ENCODE measurements at regions not wholly inside any gene's neighbourhood (a gene's known extent, or its start where the extent isn't known, plus 50 kb on each side); places are given as distances from the start of the nearest gene placed in this dataset.

DNA sequence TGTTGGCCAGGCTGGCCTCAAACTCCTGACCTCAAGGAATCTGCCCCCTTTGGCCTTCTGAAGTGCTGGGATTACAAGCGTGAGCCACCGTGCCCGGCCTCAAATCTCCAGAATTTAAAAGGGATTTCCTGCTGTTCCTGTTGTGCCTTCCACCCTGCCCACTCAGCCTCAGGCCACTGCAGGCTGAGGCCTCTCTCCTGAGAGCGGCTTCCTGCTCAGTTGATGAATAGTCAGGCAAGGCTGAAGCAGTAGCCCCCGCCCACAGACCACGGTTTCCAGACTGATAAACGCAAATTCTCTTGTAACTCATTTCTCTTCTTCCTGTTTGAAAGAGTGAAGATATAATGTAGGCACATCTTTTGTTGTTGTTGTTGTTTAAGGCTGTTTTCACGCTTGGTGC lies 127.0 kb upstream of the PLCXD3 start:
- no peak overlapping the region for H3K4me3 ChIP-seq (ENCODE audit: insufficient read depth, low read depth, low read length)
- in situ Hi-C loops (cut with MboI; ENCODE audit: low sequenced_read_pairs), result loop anchor here (25.0 kb wide), 1 partner anchor 725 kb away; the partner anchor contains the start of gene C7
- no TSS peak for BruUV-seq (replicated peaks)

More for the DNA sequence above, 127.0 kb upstream of the PLCXD3 start:
- H3K56ac ChIP-seq (ENCODE audit: extremely low read depth, insufficient read depth, low read length), result no peak overlapping the region
- no peak overlapping the region for H2BK15ac ChIP-seq (ENCODE audit: low read depth, low read length)
- H4K91ac ChIP-seq (ENCODE audit: insufficient read depth, low read depth, low read length), result no peak overlapping the region
- TF ChIP-seq CHD1 (IDR thresholded peaks at IDR 0.05; ENCODE audit: low read depth, low read length) (no peak), RAD21 (IDR thresholded peaks at IDR 0.05; ENCODE audit: low read length) (no peak), FOS (IDR thresholded peaks at IDR 0.05; ENCODE audit: low read depth, low read length) (no peak), BHLHE40 (IDR thresholded peaks at IDR 0.05; ENCODE audit: low read depth, low read length) (no peak), RFX5 (IDR thresholded peaks at IDR 0.05; ENCODE audit: low read depth, low read length) (no peak), MAZ (IDR thresholded peaks at IDR 0.05; ENCODE audit: borderline replicate concordance, low read depth, low read length) (no peak), SMC3 (IDR thresholded peaks at IDR 0.05; ENCODE audit: low read depth, low read length) (no peak), POLR2A (IDR thresholded peaks at IDR 0.05; ENCODE audit: low read depth, low read length) (no peak)
- TF ChIP-seq, protein P1, sequence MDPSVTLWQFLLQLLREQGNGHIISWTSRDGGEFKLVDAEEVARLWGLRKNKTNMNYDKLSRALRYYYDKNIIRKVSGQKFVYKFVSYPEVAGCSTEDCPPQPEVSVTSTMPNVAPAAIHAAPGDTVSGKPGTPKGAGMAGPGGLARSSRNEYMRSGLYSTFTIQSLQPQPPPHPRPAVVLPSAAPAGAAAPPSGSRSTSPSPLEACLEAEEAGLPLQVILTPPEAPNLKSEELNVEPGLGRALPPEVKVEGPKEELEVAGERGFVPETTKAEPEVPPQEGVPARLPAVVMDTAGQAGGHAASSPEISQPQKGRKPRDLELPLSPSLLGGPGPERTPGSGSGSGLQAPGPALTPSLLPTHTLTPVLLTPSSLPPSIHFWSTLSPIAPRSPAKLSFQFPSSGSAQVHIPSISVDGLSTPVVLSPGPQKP (IDR thresholded peaks at IDR 0.05; ENCODE audit: borderline replicate concordance, low read depth, low read length), result no peak
- TF ChIP-seq, protein P2, sequence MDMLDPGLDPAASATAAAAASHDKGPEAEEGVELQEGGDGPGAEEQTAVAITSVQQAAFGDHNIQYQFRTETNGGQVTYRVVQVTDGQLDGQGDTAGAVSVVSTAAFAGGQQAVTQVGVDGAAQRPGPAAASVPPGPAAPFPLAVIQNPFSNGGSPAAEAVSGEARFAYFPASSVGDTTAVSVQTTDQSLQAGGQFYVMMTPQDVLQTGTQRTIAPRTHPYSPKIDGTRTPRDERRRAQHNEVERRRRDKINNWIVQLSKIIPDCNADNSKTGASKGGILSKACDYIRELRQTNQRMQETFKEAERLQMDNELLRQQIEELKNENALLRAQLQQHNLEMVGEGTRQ (IDR thresholded peaks at IDR 0.05; ENCODE audit: low read depth, low read length), result no peak
- TF ChIP-seq, protein P3, sequence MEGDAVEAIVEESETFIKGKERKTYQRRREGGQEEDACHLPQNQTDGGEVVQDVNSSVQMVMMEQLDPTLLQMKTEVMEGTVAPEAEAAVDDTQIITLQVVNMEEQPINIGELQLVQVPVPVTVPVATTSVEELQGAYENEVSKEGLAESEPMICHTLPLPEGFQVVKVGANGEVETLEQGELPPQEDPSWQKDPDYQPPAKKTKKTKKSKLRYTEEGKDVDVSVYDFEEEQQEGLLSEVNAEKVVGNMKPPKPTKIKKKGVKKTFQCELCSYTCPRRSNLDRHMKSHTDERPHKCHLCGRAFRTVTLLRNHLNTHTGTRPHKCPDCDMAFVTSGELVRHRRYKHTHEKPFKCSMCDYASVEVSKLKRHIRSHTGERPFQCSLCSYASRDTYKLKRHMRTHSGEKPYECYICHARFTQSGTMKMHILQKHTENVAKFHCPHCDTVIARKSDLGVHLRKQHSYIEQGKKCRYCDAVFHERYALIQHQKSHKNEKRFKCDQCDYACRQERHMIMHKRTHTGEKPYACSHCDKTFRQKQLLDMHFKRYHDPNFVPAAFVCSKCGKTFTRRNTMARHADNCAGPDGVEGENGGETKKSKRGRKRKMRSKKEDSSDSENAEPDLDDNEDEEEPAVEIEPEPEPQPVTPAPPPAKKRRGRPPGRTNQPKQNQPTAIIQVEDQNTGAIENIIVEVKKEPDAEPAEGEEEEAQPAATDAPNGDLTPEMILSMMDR (conservative IDR thresholded peaks at IDR 0.05; ENCODE audit: low read depth, low read length), result no peak
- H4K8ac ChIP-seq (ENCODE audit: low read depth in 2 of 2, low read length in 2 of 2), result no peak overlapping the region
- ATAC-seq (ENCODE audit: low read depth), result no peak
- WGBS, 2 experiments (ENCODE audit: extremely low coverage in 2 of 2, insufficient read length in 1 of 2), result 82% methylated on average over 3 of the region's 8 CpGs; no CpG with 5 or more reads in 1 of the 2 experiments
- no peaks in the 10 kb centered on the region for H3K9me1 ChIP-seq (ENCODE audit: insufficient read depth, low read length)
- no peak overlapping the region for H3K18ac ChIP-seq (ENCODE audit: low read depth, low read length)
- H3K27me3 ChIP-seq (ENCODE audit: control insufficient read depth, insufficient read depth, low read length), result no peaks in the 10 kb centered on the region
- DNase-seq, result no peak
- H3K27ac ChIP-seq (ENCODE audit: insufficient read depth, low read length), result no peak overlapping the region
- POLR2A ChIA-PET (ENCODE audit: unreplicated experiment), result no interaction called here
- H3K14ac ChIP-seq (replicated peaks; ENCODE audit: low read depth, low read length), result no peak overlapping the region
- no peak overlapping the region for H3K4ac ChIP-seq (ENCODE audit: low read depth, low read length)
- no peak overlapping the region for H2AK5ac ChIP-seq (ENCODE audit: low read depth, low read length)
- H3K4me2 ChIP-seq (ENCODE audit: low read depth, low read length), result no peak overlapping the region
- no peaks in the 10 kb centered on the region for H3K36me3 ChIP-seq (ENCODE audit: control insufficient read depth, insufficient read depth, low read length)
- intact Hi-C loops (cut with micrococcal nuclease), result loop anchor here (5.0 kb wide), 1 partner anchor 365 kb away; no protein-coding TSS in a partner anchor
- no peak overlapping the region for H4K5ac ChIP-seq (ENCODE audit: low read depth, low read length)
- no peak overlapping the region for H3K23ac ChIP-seq (ENCODE audit: low read depth, low read length)
- H3K9me3 ChIP-seq (ENCODE audit: control insufficient read depth, insufficient read depth, low read length), result no peaks in the 10 kb centered on the region
- no peak overlapping the region for H2BK5ac ChIP-seq (ENCODE audit: low read depth, low read length, poor library complexity, severe bottlenecking)
- dilution Hi-C loops (cut with HindIII; ENCODE audit: low sequenced_read_pairs, unreplicated experiment), result no loop called here
- H2AK9ac ChIP-seq (replicated peaks; ENCODE audit: low read depth, low read length, poor library complexity), result no peak overlapping the region
- no peak overlapping the region for H2BK20ac ChIP-seq (ENCODE audit: low read depth, low read length)
- H4K20me1 ChIP-seq (ENCODE audit: insufficient read depth, low read length), result no peaks in the 10 kb centered on the region
- CTCF ChIA-PET, result interaction anchor here (1.3 kb wide), 1 partner anchor 12 kb away, joined by 3 read pairs; no protein-coding TSS in a partner anchor
- no peaks in the 10 kb centered on the region for H3K79me1 ChIP-seq (ENCODE audit: low read depth in 1 of 2, low read length in 2 of 2)
- H2BK120ac ChIP-seq (ENCODE audit: low read depth, low read length), result no peak overlapping the region
- H2AFZ ChIP-seq (replicated peaks; ENCODE audit: low read length, poor library complexity), result no peak overlapping the region
- H3K9ac ChIP-seq (ENCODE audit: low read depth, low read length), result no peak overlapping the region
- no peaks in the 10 kb centered on the region for H3K4me1 ChIP-seq (ENCODE audit: control insufficient read depth, insufficient read depth, low read length)
